WTC11 (cell line): ENCODE measurements at regions not wholly inside any gene's neighbourhood (a gene's known extent, or its start where the extent isn't known, plus 50 kb on each side); places are given as distances from the start of the nearest gene placed in this dataset.

Experiments used
- ATAC-seq: fragments of 200-7000 bp; cut with Tn5 transposase; 2 replicates; pipeline ENCODE4 v1.10.0; 2021; ENCODE audit warnings: mild to moderate bottlenecking, moderate library complexity
- CTCF ChIA-PET: fragments of 300-600 bp; sonication (Branson Sonifier 250); formaldehyde crosslinking; loops from one replicate; lab custom pipeline; 2021; ENCODE audit warnings: antibody characterized with exemption; lab: Charles Lee
- POLR2A ChIA-PET: fragments of 350-600 bp; sonication (Branson Sonifier 250); formaldehyde crosslinking; loops from one replicate; lab custom pipeline; 2021; ENCODE audit warnings: antibody characterized with exemption; lab: Charles Lee
- DNase-seq: peaks from one replicate; pipeline ENCODE4 v3.0.0; 2021; ENCODE audit warnings: low spot score
- H3K27ac Mint-ChIP-seq: 2 replicates; pipeline ENCODE4 v1.8.0; 2021; ENCODE audit warnings: mixed read lengths
- H3K27me3 Mint-ChIP-seq: 2 replicates; pipeline ENCODE4 v1.8.0; 2021; ENCODE audit warnings: low read depth, mild to moderate bottlenecking, moderate library complexity, mixed read lengths
- H3K36me3 Mint-ChIP-seq: 2 replicates; pipeline ENCODE4 v1.8.0; 2021; ENCODE audit warnings: mixed read lengths
- H3K4me1 Mint-ChIP-seq: 2 replicates; pipeline ENCODE4 v1.8.0; 2022; ENCODE audit warnings: mixed read lengths
- H3K4me3 Mint-ChIP-seq: 2 replicates; pipeline ENCODE4 v1.8.0; 2021; ENCODE audit warnings: mild to moderate bottlenecking, moderate library complexity, mixed read lengths
- H3K9me3 Mint-ChIP-seq: 2 replicates; pipeline ENCODE4 v1.8.0; 2021; ENCODE audit warnings: mixed read lengths
- ESRRA ChIP-seq: sonication (generic); formaldehyde crosslinking; IDR thresholded peaks from 2 replicates; pipeline ENCODE4 v1.8.1; 2022; ENCODE audit warnings: mild to moderate bottlenecking, missing genetic modification reagents, borderline replicate concordance
- IRF2 ChIP-seq: sonication (generic); formaldehyde crosslinking; IDR thresholded peaks from 2 replicates; pipeline ENCODE4 v1.8.0; 2022; ENCODE audit warnings: low read depth, missing genetic modification reagents, borderline replicate concordance
- JAZF1 ChIP-seq: fragments of 250-450 bp; sonication (Bioruptor Pico); IDR thresholded peaks from 2 replicates; pipeline ENCODE4 v1.9.0; 2021; ENCODE audit warnings: moderate library complexity, mild to moderate bottlenecking, inconsistent platforms
- MYBL2 ChIP-seq: sonication (generic); formaldehyde crosslinking; IDR thresholded peaks from 2 replicates; pipeline ENCODE4 v1.8.1; 2023; ENCODE audit warnings: mild to moderate bottlenecking, moderate library complexity, missing genetic modification reagents
- TCF7 ChIP-seq: sonication (generic); formaldehyde crosslinking; IDR thresholded peaks from 2 replicates; pipeline ENCODE4 v1.8.0; 2022; ENCODE audit warnings: mild to moderate bottlenecking, low read depth, missing genetic modification reagents, moderate library complexity
- ZNF263 ChIP-seq: sonication (generic); formaldehyde crosslinking; IDR thresholded peaks from 2 replicates; pipeline ENCODE4 v1.8.1; 2022; ENCODE audit warnings: low read depth, mild to moderate bottlenecking, moderate library complexity, missing genetic modification reagents
- ZNF671 ChIP-seq: fragments of 250-450 bp; sonication (Bioruptor Pico); IDR thresholded peaks from 2 replicates; pipeline ENCODE4 v1.8.0; 2021; ENCODE audit warnings: mild to moderate bottlenecking
- TF ChIP-seq, protein P1 (sequence below): sonication (generic); formaldehyde crosslinking; IDR thresholded peaks from 2 replicates; pipeline ENCODE4 v1.8.1; 2023; ENCODE audit warnings: mild to moderate bottlenecking, missing genetic modification reagents, moderate library complexity
- TF ChIP-seq, protein P2 (sequence below): sonication (generic); formaldehyde crosslinking; IDR thresholded peaks from 2 replicates; pipeline ENCODE4 v1.8.1; 2023; ENCODE audit warnings: mild to moderate bottlenecking, missing genetic modification reagents
- TF ChIP-seq, protein P3 (sequence below): sonication (generic); formaldehyde crosslinking; IDR thresholded peaks from 2 replicates; pipeline ENCODE4 v1.8.1; 2023; ENCODE audit warnings: mild to moderate bottlenecking, moderate library complexity, missing genetic modification reagents
- TF ChIP-seq, protein P4 (sequence below): fragments of 250-450 bp; sonication (Bioruptor Pico); conservative IDR thresholded peaks from 2 replicates; pipeline ENCODE4 v1.9.0; 2021; ENCODE audit warnings: mild to moderate bottlenecking
- TF ChIP-seq, protein P5 (sequence below): sonication (generic); formaldehyde crosslinking; IDR thresholded peaks from 2 replicates; pipeline ENCODE4 v1.8.1; 2022; ENCODE audit warnings: low read depth, mild to moderate bottlenecking, moderate library complexity, missing genetic modification reagents, borderline replicate concordance
- TF ChIP-seq, protein P6 (sequence below): sonication (generic); formaldehyde crosslinking; IDR thresholded peaks from 2 replicates; pipeline ENCODE4 v1.8.1; 2023; ENCODE audit warnings: mild to moderate bottlenecking, missing genetic modification reagents, borderline replicate concordance
- TF ChIP-seq, protein P7 (sequence below): sonication (generic); formaldehyde crosslinking; IDR thresholded peaks from 2 replicates; pipeline ENCODE4 v1.8.0; 2023; ENCODE audit warnings: missing genetic modification reagents

DNA sequence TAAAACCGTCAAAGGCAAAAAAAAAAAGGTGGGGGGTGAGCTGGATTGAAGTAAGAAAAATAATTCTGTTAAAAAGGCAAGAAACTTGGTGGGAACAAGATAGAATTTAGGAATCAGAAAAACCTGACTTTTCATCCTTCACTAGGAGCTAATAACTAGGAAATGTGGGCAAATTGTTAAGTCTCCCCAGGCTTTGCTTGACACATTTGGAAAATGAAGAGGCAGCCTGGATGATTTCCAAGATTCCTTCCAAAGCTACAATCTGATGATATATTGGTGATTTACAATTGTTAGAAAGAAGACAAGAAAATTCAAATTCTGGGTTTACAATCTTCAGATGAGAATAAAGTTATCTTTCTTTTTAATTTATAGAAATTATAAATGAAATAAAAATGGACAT lies 1062.5 kb downstream of the ADGRL3 start (continued):
- TF ChIP-seq, protein P1, sequence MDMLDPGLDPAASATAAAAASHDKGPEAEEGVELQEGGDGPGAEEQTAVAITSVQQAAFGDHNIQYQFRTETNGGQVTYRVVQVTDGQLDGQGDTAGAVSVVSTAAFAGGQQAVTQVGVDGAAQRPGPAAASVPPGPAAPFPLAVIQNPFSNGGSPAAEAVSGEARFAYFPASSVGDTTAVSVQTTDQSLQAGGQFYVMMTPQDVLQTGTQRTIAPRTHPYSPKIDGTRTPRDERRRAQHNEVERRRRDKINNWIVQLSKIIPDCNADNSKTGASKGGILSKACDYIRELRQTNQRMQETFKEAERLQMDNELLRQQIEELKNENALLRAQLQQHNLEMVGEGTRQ (CRISPR knock-in tag), result no peak
- TF ChIP-seq, protein P2, sequence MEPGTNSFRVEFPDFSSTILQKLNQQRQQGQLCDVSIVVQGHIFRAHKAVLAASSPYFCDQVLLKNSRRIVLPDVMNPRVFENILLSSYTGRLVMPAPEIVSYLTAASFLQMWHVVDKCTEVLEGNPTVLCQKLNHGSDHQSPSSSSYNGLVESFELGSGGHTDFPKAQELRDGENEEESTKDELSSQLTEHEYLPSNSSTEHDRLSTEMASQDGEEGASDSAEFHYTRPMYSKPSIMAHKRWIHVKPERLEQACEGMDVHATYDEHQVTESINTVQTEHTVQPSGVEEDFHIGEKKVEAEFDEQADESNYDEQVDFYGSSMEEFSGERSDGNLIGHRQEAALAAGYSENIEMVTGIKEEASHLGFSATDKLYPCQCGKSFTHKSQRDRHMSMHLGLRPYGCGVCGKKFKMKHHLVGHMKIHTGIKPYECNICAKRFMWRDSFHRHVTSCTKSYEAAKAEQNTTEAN (CRISPR knock-in tag), result no peak
- no peak for TF ChIP-seq ZNF263 (CRISPR knock-in tag)
- no peak for TF ChIP-seq TCF7

DNA sequence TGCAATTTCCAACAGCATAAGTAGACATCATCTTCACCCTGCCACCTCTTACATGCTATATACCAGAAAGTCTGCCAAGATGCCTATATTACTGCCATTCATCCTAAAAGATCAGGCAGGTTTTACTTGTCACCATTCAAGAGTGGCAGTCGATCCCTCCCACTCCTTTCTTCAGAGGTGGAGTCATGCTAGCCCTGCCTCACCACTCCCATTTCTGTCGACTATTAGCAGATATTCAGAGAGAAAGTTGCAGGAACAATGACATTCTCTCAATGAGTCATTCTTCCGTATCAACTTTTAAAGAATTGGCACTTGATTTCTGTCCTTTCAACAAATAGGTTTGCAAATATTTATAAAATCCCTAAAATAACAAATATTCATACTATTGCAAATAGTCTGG lies 1060.1 kb downstream of the ADGRL3 start:
- peaks cover 31% of the 10 kb centered on the region for H3K4me1 Mint-ChIP-seq
- ChIA-PET POLR2A (no interaction called here), CTCF (no interaction called here)
- H3K36me3 Mint-ChIP-seq, result no peaks in the 10 kb centered on the region
- ATAC-seq (no peak; the same call in 1 of the 2 replicates), DNase-seq (no peak)
- H3K27ac Mint-ChIP-seq, result no peak overlapping the region
- TF ChIP-seq, protein P3, sequence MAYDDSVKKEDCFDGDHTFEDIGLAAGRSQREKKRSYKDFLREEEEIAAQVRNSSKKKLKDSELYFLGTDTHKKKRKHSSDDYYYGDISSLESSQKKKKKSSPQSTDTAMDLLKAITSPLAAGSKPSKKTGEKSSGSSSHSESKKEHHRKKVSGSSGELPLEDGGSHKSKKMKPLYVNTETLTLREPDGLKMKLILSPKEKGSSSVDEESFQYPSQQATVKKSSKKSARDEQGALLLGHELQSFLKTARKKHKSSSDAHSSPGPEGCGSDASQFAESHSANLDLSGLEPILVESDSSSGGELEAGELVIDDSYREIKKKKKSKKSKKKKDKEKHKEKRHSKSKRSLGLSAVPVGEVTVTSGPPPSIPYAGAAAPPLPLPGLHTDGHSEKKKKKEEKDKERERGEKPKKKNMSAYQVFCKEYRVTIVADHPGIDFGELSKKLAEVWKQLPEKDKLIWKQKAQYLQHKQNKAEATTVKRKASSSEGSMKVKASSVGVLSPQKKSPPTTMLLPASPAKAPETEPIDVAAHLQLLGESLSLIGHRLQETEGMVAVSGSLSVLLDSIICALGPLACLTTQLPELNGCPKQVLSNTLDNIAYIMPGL, result no peak
- no peak for TF ChIP-seq ZNF671 (CRISPR knock-in tag)
- TF ChIP-seq JAZF1 (CRISPR knock-in tag), result no peak
- no peak for TF ChIP-seq MYBL2 (CRISPR knock-in tag)
- TF ChIP-seq, protein P4, sequence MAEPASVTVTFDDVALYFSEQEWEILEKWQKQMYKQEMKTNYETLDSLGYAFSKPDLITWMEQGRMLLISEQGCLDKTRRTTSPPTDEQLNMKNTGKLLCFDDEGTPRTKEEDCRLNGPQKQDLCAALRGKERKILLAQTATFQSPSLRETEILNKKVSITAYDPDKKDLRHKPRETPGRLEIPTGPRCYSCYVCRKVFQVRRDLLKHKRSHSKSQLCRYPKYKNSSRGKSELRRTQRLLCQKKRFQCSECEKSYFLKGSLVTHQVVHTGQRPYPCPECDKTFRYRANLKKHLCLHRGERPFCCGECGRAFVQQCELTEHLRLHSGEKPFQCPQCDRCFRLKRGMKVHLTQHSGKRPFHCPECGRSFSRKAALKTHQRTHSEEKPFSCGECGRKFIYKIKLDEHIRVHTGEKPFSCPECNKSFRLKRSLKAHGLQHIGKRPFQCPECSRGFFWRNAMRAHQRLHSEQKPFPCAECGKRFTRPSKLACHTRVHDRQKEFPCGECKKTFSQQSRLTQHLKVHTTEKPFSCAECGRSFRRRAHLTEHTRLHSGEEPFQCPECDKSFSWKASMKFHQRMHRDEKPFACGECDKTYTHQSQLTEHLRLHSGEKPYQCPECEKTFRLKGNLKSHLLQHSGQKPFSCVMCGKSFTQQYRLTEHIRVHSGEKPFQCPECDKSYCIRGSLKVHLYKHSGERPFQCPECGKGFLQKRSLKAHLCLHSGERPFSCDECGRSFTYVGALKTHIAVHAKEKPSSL, result no peak
- TF ChIP-seq IRF2, result no peak
- no peak for TF ChIP-seq ZNF263 (CRISPR knock-in tag)
- TF ChIP-seq TCF7, result no peak
- no peak for TF ChIP-seq ESRRA (CRISPR knock-in tag)
- TF ChIP-seq, protein P5, sequence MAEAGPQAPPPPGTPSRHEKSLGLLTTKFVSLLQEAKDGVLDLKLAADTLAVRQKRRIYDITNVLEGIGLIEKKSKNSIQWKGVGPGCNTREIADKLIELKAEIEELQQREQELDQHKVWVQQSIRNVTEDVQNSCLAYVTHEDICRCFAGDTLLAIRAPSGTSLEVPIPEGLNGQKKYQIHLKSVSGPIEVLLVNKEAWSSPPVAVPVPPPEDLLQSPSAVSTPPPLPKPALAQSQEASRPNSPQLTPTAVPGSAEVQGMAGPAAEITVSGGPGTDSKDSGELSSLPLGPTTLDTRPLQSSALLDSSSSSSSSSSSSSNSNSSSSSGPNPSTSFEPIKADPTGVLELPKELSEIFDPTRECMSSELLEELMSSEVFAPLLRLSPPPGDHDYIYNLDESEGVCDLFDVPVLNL (CRISPR knock-in tag), result no peak
- TF ChIP-seq, protein P6, sequence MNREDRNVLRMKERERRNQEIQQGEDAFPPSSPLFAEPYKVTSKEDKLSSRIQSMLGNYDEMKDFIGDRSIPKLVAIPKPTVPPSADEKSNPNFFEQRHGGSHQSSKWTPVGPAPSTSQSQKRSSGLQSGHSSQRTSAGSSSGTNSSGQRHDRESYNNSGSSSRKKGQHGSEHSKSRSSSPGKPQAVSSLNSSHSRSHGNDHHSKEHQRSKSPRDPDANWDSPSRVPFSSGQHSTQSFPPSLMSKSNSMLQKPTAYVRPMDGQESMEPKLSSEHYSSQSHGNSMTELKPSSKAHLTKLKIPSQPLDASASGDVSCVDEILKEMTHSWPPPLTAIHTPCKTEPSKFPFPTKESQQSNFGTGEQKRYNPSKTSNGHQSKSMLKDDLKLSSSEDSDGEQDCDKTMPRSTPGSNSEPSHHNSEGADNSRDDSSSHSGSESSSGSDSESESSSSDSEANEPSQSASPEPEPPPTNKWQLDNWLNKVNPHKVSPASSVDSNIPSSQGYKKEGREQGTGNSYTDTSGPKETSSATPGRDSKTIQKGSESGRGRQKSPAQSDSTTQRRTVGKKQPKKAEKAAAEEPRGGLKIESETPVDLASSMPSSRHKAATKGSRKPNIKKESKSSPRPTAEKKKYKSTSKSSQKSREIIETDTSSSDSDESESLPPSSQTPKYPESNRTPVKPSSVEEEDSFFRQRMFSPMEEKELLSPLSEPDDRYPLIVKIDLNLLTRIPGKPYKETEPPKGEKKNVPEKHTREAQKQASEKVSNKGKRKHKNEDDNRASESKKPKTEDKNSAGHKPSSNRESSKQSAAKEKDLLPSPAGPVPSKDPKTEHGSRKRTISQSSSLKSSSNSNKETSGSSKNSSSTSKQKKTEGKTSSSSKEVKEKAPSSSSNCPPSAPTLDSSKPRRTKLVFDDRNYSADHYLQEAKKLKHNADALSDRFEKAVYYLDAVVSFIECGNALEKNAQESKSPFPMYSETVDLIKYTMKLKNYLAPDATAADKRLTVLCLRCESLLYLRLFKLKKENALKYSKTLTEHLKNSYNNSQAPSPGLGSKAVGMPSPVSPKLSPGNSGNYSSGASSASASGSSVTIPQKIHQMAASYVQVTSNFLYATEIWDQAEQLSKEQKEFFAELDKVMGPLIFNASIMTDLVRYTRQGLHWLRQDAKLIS (CRISPR knock-in tag), result no peak
- TF ChIP-seq, protein P7, sequence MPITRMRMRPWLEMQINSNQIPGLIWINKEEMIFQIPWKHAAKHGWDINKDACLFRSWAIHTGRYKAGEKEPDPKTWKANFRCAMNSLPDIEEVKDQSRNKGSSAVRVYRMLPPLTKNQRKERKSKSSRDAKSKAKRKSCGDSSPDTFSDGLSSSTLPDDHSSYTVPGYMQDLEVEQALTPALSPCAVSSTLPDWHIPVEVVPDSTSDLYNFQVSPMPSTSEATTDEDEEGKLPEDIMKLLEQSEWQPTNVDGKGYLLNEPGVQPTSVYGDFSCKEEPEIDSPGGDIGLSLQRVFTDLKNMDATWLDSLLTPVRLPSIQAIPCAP (CRISPR knock-in tag), result no peak
- no peak overlapping the region for H3K4me3 Mint-ChIP-seq
- H3K9me3 Mint-ChIP-seq, result peaks cover 14% of the 10 kb centered on the region
- no peaks in the 10 kb centered on the region; the same call in 1 of the 2 replicates for H3K27me3 Mint-ChIP-seq
